T-helper 1 cell treated with Interleukin-12 subunit alpha and Interleukin-12 subunit beta and Interleukin-4 antibody, amounts not matched to agents 30 ng/mL and 1 ng/mL, for 36 hours (primary cell): ENCODE measurements at regions not wholly inside any gene's neighbourhood (a gene's known extent, or its start where the extent isn't known, plus 50 kb on each side); places are given as distances from the start of the nearest gene placed in this dataset.
"Not testable (repeated sequence)": the region's sequence is repeated elsewhere in the genome, so short reads cannot be mapped to it uniquely, and the experiment has no call there.

Experiments used
- intact Hi-C: fragments of 100-400 bp; cut with micrococcal nuclease; formaldehyde crosslinking; loops from one replicate; pipeline ENCODE4 v1.15.1; 2024

DNA sequence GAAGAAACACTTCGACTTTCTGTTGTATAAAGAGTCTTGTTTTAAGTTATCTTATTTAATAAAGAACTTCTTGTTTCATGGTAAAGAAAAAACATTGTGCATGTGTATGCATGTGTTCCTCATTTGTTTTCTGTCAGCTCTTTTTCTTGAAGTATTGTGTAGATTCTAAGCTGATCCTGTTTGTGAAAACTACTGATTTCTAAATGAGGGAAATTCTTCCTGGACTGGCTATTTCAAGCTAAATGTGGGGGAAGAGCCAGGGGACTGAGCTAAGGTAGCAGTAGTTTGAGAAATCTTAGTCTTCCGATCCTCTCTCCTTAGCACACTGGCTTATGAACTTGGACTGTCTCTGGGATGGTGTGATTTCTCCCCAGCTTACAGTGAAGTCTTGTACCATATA is 56.4 kb upstream of the RBMS1 start:
- intact Hi-C loops, result no loop called here

DNA sequence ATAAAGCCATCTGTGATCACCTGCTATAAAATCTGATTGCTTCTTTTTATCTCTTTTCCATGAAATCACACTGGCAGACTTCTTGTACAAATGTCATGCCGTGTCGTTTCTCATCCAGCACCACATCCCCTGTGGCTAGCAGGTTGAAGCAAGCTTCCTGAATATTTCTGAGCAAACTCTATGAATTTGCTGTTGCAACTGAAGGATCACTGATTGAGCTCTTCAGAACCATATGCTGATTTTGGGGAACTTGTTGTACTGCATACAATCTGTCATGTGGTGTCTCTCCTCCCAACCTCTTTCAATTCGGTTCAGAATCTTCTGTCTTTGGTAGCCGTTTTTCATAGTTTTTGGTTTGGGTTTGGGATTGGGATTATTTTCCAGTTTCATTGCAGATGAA is 57.7 kb upstream of the RBMS1 start:
- intact Hi-C loops, result no loop called here

DNA sequence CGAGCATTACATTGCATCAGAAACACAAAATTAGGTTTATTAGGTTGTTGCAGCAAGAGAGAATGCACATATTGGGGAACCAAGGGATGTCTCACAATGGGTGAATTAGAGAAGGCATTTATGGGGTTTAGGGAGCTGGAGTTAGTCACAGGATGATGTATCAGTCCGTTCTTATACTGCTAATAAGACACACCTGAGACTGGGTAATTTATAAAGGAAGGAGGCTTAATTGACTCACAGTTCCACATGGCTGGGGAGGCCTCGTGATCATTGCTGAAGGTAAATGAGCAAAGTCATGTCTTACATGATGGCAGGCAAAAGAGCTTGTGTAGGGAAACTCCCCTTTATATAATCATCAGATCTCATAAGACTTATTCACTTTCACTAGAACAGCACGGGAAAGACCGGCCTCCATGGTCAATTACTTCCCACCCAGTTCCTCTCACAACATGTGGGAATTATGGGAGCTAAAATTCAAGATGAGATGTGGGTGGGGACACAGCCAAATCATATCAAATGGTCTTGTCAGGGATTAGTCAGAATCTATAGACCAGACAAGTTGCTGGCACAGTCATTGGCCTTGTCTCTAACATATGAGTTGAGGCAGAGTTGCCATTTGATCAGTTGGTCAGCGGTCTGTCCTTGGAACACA is 61.9 kb upstream of the RBMS1 start:
- intact Hi-C loops, result no loop called here

DNA sequence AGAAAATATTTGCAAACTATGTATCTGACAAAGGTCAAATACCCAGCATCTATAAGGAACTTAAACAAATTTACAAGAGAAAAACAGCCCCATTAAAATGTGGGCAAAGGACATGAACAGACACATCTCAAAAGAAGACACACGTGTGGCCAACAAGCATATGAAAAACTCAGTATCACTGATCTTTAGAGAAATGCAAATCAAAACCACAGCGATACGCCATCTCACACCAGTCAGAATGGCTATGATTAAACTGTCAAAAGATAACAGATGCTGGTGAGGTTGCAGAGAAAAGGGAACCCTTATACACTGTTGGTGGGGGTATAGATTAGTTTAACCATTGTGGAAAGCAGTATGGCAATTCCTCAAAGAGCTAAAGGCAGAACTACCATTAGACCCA is 64.3 kb upstream of the RBMS1 start:
- intact Hi-C loops, result no loop called here

DNA sequence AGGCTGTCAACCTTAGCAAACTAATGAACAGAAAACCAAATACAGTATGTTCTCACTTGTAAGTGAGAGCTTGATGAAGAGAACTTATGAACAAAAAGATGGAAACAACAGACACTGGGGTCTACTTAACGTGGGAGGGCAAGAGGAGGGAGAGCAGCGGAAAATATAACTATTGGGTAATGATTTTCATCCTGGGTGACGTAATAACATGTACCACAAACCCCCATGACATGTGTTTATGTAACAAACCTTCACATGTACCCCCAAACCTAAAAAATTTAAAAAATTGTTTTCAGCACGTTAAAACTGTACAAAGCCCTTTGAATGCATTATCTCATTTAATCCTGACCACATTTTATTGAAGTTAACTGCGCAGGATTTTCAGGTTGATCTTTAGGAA is 64.9 kb upstream of the RBMS1 start:
- intact Hi-C loops, result no loop called here

DNA sequence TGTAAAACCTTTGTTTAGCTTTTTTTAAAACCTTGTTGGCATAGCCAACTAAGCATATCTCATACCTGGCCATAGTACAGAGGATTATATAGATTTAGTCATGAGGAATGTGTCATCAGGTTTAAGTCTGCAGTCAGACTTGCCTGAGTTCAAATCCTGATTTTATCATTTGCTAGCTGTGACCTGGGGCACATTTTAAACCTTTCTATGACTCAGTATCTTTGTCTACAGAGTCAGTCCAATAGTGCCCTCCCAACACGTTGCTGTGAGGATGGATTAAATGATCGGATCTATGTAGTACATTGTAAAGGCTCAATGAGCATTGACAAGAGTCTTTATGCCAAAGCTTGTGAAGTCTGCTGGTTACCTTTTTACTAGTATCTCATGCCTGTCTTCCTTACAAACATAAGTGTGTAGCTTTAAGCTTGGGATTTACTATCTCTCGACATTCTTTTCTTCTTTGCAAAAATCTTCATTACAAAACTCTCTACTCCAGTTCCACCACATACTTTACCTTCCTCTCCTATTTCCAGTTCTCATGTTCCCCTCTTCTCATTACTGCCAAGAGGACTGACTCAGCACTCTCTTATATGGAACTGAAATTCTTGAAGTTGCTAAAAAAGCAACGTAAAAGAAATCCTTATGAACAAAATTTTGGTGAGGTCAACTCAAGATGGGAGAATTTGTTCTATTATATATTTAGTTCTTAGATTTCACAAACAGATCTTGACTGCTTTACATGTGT is 68.1 kb upstream of the RBMS1 start:
- intact Hi-C loops, result no loop called here

DNA sequence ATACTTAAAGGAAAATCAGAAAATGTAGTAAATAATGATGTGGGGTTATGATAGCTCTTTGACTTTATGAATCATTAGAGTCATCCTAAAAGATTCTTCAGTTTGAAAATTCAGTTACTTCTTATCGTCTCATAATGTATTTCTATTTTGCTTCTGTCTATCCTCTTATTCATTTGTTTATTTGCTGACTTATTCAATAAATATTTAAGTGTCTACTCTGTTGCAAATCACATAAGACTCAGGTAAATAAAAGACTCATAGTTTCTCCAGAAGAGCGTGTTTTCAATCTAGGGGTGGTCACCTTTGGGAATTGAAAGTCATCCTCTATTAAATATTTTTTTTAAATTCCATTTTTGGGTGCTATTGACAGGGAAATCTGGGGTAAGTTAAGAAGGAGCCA is 69.1 kb upstream of the RBMS1 start:
- intact Hi-C loops, result no loop called here

DNA sequence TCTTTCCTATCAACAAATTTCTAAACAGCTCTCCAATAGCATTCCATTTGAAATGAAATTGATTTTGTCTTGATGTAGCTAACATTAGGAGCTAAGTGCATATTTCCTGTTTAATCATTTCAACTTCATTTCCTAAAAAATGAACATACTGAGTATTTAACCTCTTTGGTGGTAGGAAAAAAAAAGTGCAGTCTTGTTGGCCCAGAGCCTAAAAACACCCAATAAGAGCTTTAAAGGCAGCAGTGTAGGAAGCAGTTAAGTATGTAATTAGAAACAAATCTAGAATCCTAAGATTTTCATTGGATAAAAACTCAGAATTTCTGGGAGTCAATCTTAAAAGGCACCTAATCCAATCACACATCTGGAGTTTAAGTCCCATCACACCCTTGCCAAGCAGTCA is 71.0 kb upstream of the RBMS1 start:
- intact Hi-C loops, result no loop called here

DNA sequence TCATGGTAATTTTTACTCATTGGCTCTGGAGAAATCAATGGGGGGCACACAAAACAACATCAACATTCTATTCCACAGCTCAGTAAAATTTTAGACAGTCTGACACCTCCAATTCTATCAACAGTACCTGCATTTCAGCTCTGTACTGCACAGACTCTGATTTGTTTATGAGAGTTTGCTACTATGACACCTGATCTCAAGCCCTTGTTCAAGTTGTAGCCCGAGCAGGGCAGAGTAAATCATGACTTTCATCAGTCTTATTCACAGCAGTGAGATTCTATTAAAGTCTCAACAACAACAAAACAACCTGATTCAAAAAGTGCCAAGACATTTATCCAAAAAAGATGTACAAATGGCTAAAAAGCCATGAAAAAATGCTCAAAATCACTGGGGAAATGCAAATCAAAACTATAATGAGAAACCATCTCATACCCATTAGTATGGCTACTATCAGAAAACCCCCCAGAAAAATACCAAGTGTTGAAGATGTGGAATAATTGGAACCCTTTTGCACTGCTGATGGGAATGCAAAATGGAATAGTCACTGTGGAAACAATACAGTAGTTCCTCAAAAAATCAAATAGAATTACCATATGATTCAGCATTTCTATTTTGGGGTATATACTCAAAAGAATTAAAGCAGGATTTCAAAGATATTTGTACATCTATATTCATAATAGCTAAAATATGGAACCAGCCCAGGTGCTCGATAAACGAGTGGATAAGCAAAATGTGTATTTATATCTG is 71.7 kb upstream of the RBMS1 start:
- intact Hi-C loops, result no loop called here

DNA sequence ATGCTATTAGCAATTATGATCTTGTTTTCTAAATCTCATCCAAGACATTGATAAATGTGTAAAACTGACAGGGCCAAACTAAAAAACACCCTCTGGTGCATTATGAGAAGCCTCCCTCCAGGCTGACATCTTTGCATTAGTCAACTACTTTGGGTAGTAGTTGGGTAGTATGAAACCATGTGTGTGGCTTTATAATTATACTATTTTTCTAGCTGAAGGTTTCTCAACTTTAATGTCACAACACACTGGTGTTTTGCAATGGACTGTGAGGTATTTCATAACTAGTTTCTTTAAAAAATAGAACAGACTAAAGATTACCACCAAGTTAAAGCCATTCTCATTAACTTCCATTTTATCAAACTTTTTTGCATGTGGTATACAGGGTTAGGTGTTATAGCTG is 73.1 kb upstream of the RBMS1 start:
- intact Hi-C loops, result no loop called here

DNA sequence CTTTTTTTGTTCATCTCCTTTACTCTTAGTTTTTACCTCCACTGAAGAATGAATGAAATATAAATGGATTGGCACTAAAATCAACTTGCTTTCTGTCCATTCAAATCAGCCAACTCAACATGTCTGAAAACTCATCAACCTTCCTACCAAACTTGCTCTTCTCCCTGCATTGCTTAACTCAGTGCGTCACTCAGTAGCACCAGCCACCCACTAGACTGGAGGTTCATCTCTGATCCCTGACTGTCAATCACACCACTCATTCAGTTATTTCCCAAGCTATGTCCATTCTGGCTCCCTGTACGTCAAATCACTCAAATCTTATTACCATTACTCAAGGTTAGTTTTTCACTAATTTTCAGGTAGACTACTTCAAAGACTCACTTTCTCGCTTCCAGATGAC is 75.2 kb upstream of the RBMS1 start:
- intact Hi-C loops, result no loop called here

DNA sequence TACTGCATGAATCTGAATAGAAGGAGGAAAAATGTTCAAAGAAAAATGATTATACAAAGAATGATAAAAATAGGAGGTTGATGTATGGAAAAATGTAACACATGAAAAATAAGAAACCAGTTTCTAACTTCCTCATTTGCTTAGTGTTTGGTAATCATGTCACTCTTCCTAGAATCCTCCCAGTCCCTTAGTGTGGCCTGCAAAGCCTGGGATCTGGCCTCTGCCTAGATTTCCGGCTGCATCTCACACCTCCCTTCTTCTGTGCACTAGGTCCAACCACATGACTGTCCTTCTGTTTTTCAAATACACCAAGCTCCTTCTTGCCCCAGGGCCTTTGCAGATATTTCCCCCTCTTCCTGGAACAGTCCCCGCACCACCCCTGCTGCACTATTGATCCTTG is 76.8 kb upstream of the RBMS1 start:
- intact Hi-C loops, result no loop called here

DNA sequence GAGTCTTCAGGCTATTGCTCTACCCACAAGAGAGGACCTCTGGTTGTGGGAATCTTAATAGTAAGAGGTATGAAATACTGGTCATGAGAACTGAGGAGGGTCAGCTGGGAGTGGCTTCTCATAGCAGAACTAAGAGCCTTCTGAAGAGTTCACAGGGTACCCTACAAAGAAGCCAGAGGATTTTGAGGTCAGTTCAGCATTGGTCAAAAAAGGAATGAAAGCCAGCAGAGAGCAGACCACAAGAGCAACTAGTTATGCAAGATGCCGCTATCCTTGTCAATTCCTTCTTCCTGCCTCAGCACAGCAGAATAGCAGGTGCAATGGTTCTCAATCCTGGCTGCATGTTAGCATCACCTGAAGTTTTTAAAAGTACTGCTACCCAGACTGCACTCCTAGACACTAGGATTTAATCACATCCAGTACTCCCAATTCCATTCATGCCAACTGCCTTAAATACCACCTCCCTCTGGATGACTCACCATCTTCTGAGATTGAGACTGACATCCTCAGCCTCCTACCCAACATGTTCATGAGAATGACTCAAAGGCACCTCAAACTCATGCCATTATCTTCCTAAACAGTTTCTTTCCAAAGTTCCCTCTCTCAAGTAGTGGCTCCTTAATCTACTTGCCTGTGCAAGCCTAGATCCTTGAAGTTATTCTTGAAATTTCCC is 81.0 kb upstream of the RBMS1 start:
- intact Hi-C loops, result no loop called here

DNA sequence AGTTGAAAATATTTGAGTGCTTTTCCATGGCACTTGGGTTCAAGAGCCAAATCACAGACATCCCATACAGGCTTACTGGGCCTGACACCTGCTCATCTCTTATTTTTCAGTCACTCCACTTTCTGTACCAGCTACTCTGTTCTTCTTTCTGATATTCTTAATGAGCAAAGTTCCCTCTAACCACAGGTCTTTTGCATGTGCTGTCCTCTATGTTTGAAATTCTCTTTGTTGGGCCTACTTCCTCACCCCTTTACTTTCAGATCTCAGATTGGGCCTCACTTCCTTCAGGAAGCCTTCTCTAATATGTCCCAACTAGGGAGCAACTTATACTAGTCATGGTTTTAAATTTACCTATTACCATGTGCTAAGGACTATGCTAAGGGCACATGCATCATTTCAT is 81.8 kb upstream of the RBMS1 start:
- intact Hi-C loops, result no loop called here

DNA sequence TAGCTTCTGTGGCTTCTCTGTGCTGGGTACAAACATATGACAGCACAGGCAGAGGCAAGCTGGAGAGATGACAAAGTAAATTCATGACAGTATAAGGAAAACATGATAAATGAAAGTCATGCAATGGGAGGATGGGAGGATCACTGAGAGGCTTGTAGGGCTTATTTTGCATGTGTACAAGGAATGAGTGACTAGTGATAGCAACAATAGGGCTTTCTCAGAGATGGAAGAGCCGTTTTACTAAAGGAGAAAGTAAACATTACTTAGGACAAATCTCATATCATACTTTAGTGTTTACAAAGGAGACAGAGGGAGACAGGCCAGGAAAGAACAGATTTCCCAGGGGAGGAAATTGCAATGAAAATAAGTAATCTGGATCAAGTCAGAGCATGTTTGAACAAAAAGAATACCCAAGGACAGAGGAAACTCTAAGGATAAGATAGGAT is 82.5 kb upstream of the RBMS1 start:
- intact Hi-C loops, result no loop called here

DNA sequence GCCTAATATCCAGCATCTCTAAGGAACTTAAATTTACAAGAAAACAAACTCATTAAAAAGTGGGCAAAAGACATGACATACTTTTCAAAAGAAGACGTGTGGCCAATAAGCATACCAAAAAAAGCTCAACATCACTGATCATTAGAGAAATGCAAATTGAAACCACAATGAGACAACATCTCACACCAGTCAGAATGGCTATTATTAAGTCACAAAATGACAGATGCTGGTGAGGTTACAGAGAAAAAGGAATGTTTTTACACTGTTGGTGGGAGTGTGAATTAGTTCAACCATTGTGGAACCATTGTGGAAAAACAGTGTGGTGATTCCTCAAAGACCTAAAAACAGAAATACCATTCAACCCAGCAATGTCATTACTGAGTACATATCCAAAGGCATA is 83.5 kb upstream of the RBMS1 start:
- intact Hi-C loops, result not testable (repeated sequence)

DNA sequence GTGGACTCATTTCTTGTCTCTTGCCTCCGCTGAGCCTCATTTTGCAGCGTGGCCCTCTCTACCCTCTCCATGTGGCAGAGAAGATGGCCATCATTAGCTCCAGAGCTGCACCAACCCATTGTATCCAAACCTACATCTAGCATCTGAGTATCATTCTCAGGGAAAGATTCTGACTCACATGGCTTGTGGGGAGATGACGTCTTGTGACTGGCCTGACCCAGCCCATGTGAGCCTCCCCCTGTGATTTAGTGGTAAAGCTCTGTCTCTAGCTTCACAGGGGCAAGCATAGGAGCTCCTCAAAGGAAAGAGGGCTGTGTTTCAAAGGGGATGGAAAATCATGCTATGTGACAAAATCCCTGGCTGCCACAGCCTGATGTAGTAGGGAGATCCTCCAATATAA is 87.4 kb upstream of the RBMS1 start:
- intact Hi-C loops, result loop anchor here (1.0 kb wide), 1 partner anchor 22 kb away; no protein-coding TSS in a partner anchor

DNA sequence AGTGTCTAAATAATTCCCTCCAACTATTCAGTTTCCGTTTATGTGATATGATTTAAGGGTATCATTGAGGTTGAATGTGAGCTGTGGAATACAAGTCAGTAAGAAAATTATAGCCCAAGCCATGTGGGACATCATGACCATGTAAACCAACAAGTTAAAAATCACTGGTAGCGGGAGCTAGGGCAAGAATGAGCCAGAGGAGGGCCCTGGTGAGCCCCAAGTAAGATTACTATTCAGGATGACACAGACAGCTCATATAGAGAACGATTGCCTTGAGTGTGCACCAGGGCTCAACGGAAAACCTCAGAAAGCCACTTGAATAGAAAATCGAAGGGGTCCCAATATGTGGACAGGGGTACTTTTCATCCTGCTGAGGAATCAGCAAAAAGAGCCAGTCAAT is 87.8 kb upstream of the RBMS1 start:
- intact Hi-C loops, result loop anchor here (1.0 kb wide), 1 partner anchor 22 kb away; no protein-coding TSS in a partner anchor

DNA sequence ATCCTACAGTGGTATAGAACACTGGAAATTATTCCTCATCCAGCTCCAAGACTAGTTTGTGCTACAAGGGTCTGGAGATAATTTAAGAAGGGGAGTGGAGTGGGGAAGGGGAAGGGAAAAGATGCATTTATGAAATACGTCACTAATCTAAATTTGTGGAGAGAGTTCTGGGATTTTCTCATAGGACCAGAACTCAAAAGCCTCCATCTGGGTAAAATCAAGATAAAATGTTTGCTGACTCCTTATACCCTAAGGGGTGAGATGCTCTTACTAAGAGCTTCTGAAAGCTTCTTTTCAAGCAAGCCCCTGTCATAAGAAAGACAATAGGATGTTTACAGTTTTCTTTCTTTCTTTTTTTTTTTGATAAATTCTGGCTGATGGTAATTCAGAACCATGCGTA is 88.5 kb upstream of the RBMS1 start:
- intact Hi-C loops, result no loop called here

DNA sequence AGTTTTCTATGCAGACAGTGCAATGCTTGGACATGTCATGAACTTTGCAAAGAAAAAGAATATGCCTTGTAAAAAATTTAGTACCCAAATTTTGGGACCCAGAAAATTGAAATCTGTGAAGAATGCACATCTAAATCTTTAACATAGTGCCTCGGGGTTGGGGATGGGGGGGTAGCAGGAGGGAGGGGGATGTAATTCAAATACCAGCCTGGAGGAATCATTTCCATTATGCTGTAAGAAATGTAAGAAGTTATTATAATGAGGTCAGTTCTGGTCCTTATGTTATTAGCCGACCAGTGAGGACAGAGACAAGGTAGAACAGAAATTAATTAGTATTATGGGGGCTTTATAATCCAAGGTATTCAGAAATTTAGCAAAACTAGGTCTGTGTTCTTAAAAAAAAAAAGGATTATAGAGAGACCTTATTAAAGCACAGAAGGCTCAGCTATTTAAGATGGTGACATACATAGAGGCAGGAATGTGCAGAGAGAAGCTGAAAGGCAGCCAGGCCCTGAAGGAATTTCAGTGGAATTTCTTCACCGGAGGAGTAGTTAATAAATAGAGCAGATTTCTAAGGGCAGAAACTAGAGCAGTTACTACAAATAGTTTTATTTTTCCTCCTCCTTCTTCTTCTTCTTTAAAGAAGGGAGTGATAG is 89.0 kb upstream of the RBMS1 start:
- intact Hi-C loops, result no loop called here

DNA sequence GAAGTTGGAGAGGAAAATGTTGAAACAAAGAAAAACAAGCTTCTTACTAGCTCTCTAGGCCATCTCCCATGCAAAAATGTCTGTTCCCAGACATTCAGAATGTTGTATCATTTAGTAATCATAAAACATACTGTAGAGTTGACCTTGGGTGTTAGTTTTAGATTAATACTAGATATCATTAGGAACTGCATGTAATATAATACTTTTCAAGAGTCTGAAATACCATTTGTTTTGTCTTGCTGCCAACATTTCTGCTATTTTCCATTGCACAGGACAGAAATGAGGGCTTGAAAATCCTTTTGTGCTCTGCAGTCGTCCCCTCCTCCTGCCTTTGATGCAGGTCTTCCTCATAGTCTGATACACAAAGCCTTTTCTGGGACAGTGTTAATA is 89.5 kb upstream of the RBMS1 start:
- intact Hi-C loops, result no loop called here
